Suppressor macrophage (primary cell): ENCODE measurements at regions not wholly inside any gene's neighbourhood (a gene's known extent, or its start where the extent isn't known, plus 50 kb on each side); places are given as distances from the start of the nearest gene placed in this dataset.
A peak's percentile ranks its signal among the peaks of the same experiment; 100 is the strongest.

Experiments
- DNase-seq, 4 experiments: peaks; one replicate each; pipeline ENCODE4 v3.0.0-alpha.2; 2020 to 2022

GRCh38 chr6:151701911-151702562 lies 105.4 kb upstream of the ESR1 start:
- no peak for DNase-seq

- no peak for DNase-seq
These were observed 104.4 kb upstream of the ESR1 start for GRCh38 chr6:151702851-151703658.

- DNase-seq, result no peak
These were observed 103.1 kb upstream of the ESR1 start for GRCh38 chr6:151704383-151704782.

GRCh38 chr6:151705993-151706733 lies 101.3 kb upstream of the ESR1 start:
- DNase-seq, result no peak

- no peak for DNase-seq
These were observed 98.2 kb upstream of the ESR1 start for GRCh38 chr6:151709329-151709728.

GRCh38 chr6:151716526-151716932 lies 91.0 kb upstream of the ESR1 start:
- DNase-seq, result no peak

GRCh38 chr6:151719070-151719469 lies 88.4 kb upstream of the ESR1 start:
- DNase-seq, result no peak

- DNase-seq, result no peak
These were observed 86.3 kb upstream of the ESR1 start for GRCh38 chr6:151721146-151721545.

- no peak for DNase-seq
These were observed 85.8 kb upstream of the ESR1 start for GRCh38 chr6:151721671-151722070.

- peak; percentile 43 to 62 (median 55) for DNase-seq
These were observed 85.1 kb upstream of the ESR1 start for GRCh38 chr6:151722342-151722741.

- peak; percentile 57 to 82 (median 74) for DNase-seq
These were observed 84.3 kb upstream of the ESR1 start for GRCh38 chr6:151723152-151723551.

- DNase-seq, result no peak
These were observed 77.5 kb upstream of the ESR1 start for GRCh38 chr6:151729829-151730495.

- no peak for DNase-seq
These were observed 77.0 kb upstream of the ESR1 start for GRCh38 chr6:151730496-151730870.

- DNase-seq, result no peak
These were observed 76.2 kb upstream of the ESR1 start for GRCh38 chr6:151731313-151731712.

GRCh38 chr6:151733680-151734320 lies 73.7 kb upstream of the ESR1 start:
- DNase-seq, result no peak

GRCh38 chr6:151738267-151738666 lies 69.2 kb upstream of the ESR1 start:
- no peak for DNase-seq

GRCh38 chr6:151738960-151739359 lies 68.5 kb upstream of the ESR1 start:
- no peak for DNase-seq

GRCh38 chr6:151740820-151741219 lies 66.7 kb upstream of the ESR1 start:
- peak in 1 of 4 experiments; percentile 8 for DNase-seq

GRCh38 chr6:151747896-151748295 lies 59.6 kb upstream of the ESR1 start:
- DNase-seq, result no peak

- no peak for DNase-seq
These were observed 58.1 kb upstream of the ESR1 start for GRCh38 chr6:151749341-151749740.

- no peak for DNase-seq
These were observed 53.9 kb upstream of the ESR1 start for GRCh38 chr6:151753581-151753980.

- DNase-seq, result no peak
These were observed 50.0 kb upstream of the ESR1 start for GRCh38 chr6:151757506-151757955.
